H9 (cell line): ENCODE measurements at regions not wholly inside any gene's neighbourhood (a gene's known extent, or its start where the extent isn't known, plus 50 kb on each side); places are given as distances from the start of the nearest gene placed in this dataset.
A peak's percentile ranks its signal among the peaks of the same experiment; 100 is the strongest.

ENCODE experiments used
- DNase-seq: peaks from one replicate; pipeline ENCODE4 v3.0.0-alpha.2; 2017
- H2AFZ ChIP-seq: one replicate; pipeline ENCODE4 v1.6.1; 2013; ENCODE audit warnings: mild to moderate bottlenecking, low read length, control low read depth, moderate library complexity
- H2AK5ac ChIP-seq: 2 replicates; pipeline ENCODE4 v1.6.1; 2013; ENCODE audit warnings: low read length, control low read depth, mixed read lengths; ENCODE audit not compliant: insufficient read length
- H2BK120ac ChIP-seq: one replicate; pipeline ENCODE4 v1.6.1; 2013; ENCODE audit warnings: low read depth, mild to moderate bottlenecking, low read length, control low read depth, inconsistent platforms; ENCODE audit not compliant: poor library complexity, severe bottlenecking
- H2BK12ac ChIP-seq: 2 replicates; pipeline ENCODE4 v1.6.1; 2013; ENCODE audit warnings: low read length, control low read depth, mixed read lengths, low read depth; ENCODE audit not compliant: insufficient read length
- H2BK15ac ChIP-seq: 2 replicates; pipeline ENCODE4 v1.6.1; 2013; ENCODE audit warnings: low read depth, low read length, control low read depth
- H2BK20ac ChIP-seq: one replicate; pipeline ENCODE4 v1.6.1; 2013; ENCODE audit warnings: low read depth, mild to moderate bottlenecking, low read length, control low read depth, inconsistent platforms; ENCODE audit not compliant: poor library complexity, severe bottlenecking
- H2BK5ac ChIP-seq: 2 replicates; pipeline ENCODE4 v1.6.1; 2013; ENCODE audit warnings: low read length, control low read depth, mixed read lengths; ENCODE audit not compliant: insufficient read length
- H3K14ac ChIP-seq: 2 replicates; pipeline ENCODE4 v1.6.1; 2013; ENCODE audit warnings: low read length, control low read depth; ENCODE audit not compliant: insufficient read depth
- H3K18ac ChIP-seq: 2 replicates; pipeline ENCODE4 v1.6.1; 2013; ENCODE audit warnings: low read depth, mild to moderate bottlenecking, mixed read lengths, low read length, control low read depth; ENCODE audit not compliant: insufficient read length
- H3K23ac ChIP-seq: 2 replicates; pipeline ENCODE4 v1.6.1; 2013; ENCODE audit warnings: low read length, control low read depth, mixed read lengths, low read depth; ENCODE audit not compliant: insufficient read length
- H3K23me2 ChIP-seq: 2 replicates; pipeline ENCODE4 v1.6.1; 2013; ENCODE audit warnings: low read depth, mild to moderate bottlenecking, mixed read lengths, low read length, control low read depth; ENCODE audit not compliant: insufficient read length, poor library complexity, severe bottlenecking
- H3K27ac ChIP-seq: 2 replicates; pipeline ENCODE4 v1.5.1; 2013; ENCODE audit warnings: low read length, control low read depth, mixed read lengths, low read depth; ENCODE audit not compliant: insufficient read length
- H3K27me3 ChIP-seq: 2 replicates; pipeline ENCODE4 v1.6.1; 2013; ENCODE audit warnings: low read length, control low read depth, inconsistent platforms; ENCODE audit not compliant: insufficient read depth
- H3K4ac ChIP-seq: 2 replicates; pipeline ENCODE4 v1.6.1; 2013; ENCODE audit warnings: low read depth, mild to moderate bottlenecking, control low read depth, inconsistent platforms, low read length, moderate library complexity
- H3K4me1 ChIP-seq: 2 replicates; pipeline ENCODE4 v1.6.1; 2013; ENCODE audit warnings: low read length, control low read depth, inconsistent platforms; ENCODE audit not compliant: insufficient read depth
- H3K4me2 ChIP-seq: 2 replicates; pipeline ENCODE4 v1.6.1; 2013; ENCODE audit warnings: low read length, control low read depth, mixed read lengths; ENCODE audit not compliant: insufficient read length, insufficient read depth
- H3K56ac ChIP-seq: 2 replicates; pipeline ENCODE4 v1.6.1; 2013; ENCODE audit warnings: low read depth, mild to moderate bottlenecking, mixed read lengths, low read length, control low read depth; ENCODE audit not compliant: insufficient read length
- H3K79me1 ChIP-seq: 2 replicates; pipeline ENCODE4 v1.6.1; 2013; ENCODE audit warnings: low read depth, mild to moderate bottlenecking, moderate library complexity, low read length, control low read depth, inconsistent platforms; ENCODE audit not compliant: insufficient read depth, poor library complexity, severe bottlenecking
- H3K79me2 ChIP-seq: 2 replicates; pipeline ENCODE4 v1.6.1; 2013; ENCODE audit warnings: low read length, control low read depth, inconsistent platforms; ENCODE audit not compliant: insufficient read depth
- H3K9ac ChIP-seq: 2 replicates; pipeline ENCODE4 v1.6.1; 2013; ENCODE audit warnings: low read length, control low read depth, mixed read lengths; ENCODE audit not compliant: insufficient read length; ENCODE audit errors: extremely low read depth
- H3K9me3 ChIP-seq: one replicate; pipeline ENCODE4 v1.6.1; 2013; ENCODE audit warnings: low read depth, low read length, inconsistent platforms; ENCODE audit not compliant: control insufficient read depth
- H3T11ph ChIP-seq: one replicate; pipeline ENCODE4 v1.6.1; 2013; ENCODE audit warnings: mild to moderate bottlenecking, low read length, control low read depth, inconsistent platforms
- H4K20me1 ChIP-seq: one replicate; pipeline ENCODE4 v1.6.1; 2013; ENCODE audit not compliant: control insufficient read depth, insufficient read length, insufficient read depth
- H4K5ac ChIP-seq: 2 replicates; pipeline ENCODE4 v1.6.1; 2013; ENCODE audit warnings: low read depth, mild to moderate bottlenecking, mixed read lengths, low read length, control low read depth; ENCODE audit not compliant: insufficient read length
- H4K8ac ChIP-seq: replicated peaks from 2 replicates; pipeline ENCODE4 v1.6.1; 2013; ENCODE audit warnings: low read length, control low read depth, mixed read lengths, low read depth; ENCODE audit not compliant: insufficient read length
- H4K91ac ChIP-seq: 2 replicates; pipeline ENCODE4 v1.6.1; 2013; ENCODE audit warnings: low read depth, mild to moderate bottlenecking, moderate library complexity, mixed read lengths, low read length, control low read depth; ENCODE audit not compliant: insufficient read length
- H3K27ac Mint-ChIP-seq, 3 experiments: 2 replicates in 2 of 3; 3 replicates in 1 of 3; pipeline ENCODE4 v1.8.0; 2020 to 2021; ENCODE audit warnings: mixed read lengths in 3 of 3, mild to moderate bottlenecking in 1 of 3, moderate library complexity in 1 of 3
- H3K27me3 Mint-ChIP-seq: 2 replicates; pipeline ENCODE4 v1.8.0; 2021; ENCODE audit warnings: low read depth, mild to moderate bottlenecking, moderate library complexity, mixed read lengths
- H3K36me3 Mint-ChIP-seq, 3 experiments: 2 replicates in 2 of 3; 3 replicates in 1 of 3; pipeline ENCODE4 v1.8.0; 2020 to 2021; ENCODE audit warnings: low read depth in 3 of 3, mixed read lengths in 3 of 3; ENCODE audit not compliant: insufficient read depth in 1 of 3
- H3K4me1 Mint-ChIP-seq, 2 experiments: 2 replicates each; pipeline ENCODE4 v1.8.0; 2020; ENCODE audit warnings: mixed read lengths in 2 of 2
- H3K4me3 Mint-ChIP-seq, 2 experiments: 2 replicates in 1 of 2; 3 replicates in 1 of 2; pipeline ENCODE4 v1.8.0; 2020 to 2021; ENCODE audit warnings: mild to moderate bottlenecking in 2 of 2, mixed read lengths in 2 of 2, moderate library complexity in 1 of 2
- H3K9me3 Mint-ChIP-seq, 2 experiments: 2 replicates in 1 of 2; 3 replicates in 1 of 2; pipeline ENCODE4 v1.8.0; 2020; ENCODE audit warnings: mild to moderate bottlenecking in 2 of 2, mixed read lengths in 2 of 2, moderate library complexity in 1 of 2
- WGBS: extraction: QIAGEN DNeasy Blood & Tissue Kit; methylation state at CpG from one replicate; pipeline ENCODE4 v1.1.7; 2013; ENCODE audit warnings: missing lambda C conversion rate, low lambda C conversion rate, mixed read lengths; ENCODE audit not compliant: insufficient read length; ENCODE audit errors: extremely low coverage; 5-methylcytosine and 5-hydroxymethylcytosine counted together
- TF ChIP-seq, protein P1 (sequence below): fragments of 200-600 bp; sonication (generic); conservative IDR thresholded peaks from 3 replicates; pipeline ENCODE4 v1.8.0; 2021; ENCODE audit warnings: antibody characterized with exemption, mild to moderate bottlenecking

- no CpG with 5 or more reads among the region's 15 CpGs for WGBS
These were observed 102.4 kb upstream of the C14orf180 start for GRCh38 chr14:104477117-104477623.

More at GRCh38 chr14:104477117-104477623, 102.4 kb upstream of the C14orf180 start:
- H3K23ac ChIP-seq = no peak overlapping the region
- H3K4me1 ChIP-seq = no peaks in the 10 kb centered on the region
- peaks cover 0 to 10% of the 10 kb centered on the region in 2 experiments; a peak in 2 of 4 replicates for H3K4me1 Mint-ChIP-seq
- no peaks in the 10 kb centered on the region for H3K27me3 ChIP-seq
- H3T11ph ChIP-seq = no peak overlapping the region
- no peak overlapping the region for H2BK12ac ChIP-seq
- H2BK120ac ChIP-seq = no peak overlapping the region
- no peak overlapping the region for H3K4me3 Mint-ChIP-seq
- H3K36me3 Mint-ChIP-seq = peaks cover 7 to 11% (median 10%) of the 10 kb centered on the region in 3 experiments
- peaks cover 8% of the 10 kb centered on the region for H3K27me3 Mint-ChIP-seq
- no peak overlapping the region for H3K4me2 ChIP-seq
- no peak overlapping the region for H3K27ac ChIP-seq
- H3K9ac ChIP-seq = no peak overlapping the region
- no peak overlapping the region for H4K5ac ChIP-seq
- no peaks in the 10 kb centered on the region for H3K79me2 ChIP-seq
- TF ChIP-seq, protein P1, sequence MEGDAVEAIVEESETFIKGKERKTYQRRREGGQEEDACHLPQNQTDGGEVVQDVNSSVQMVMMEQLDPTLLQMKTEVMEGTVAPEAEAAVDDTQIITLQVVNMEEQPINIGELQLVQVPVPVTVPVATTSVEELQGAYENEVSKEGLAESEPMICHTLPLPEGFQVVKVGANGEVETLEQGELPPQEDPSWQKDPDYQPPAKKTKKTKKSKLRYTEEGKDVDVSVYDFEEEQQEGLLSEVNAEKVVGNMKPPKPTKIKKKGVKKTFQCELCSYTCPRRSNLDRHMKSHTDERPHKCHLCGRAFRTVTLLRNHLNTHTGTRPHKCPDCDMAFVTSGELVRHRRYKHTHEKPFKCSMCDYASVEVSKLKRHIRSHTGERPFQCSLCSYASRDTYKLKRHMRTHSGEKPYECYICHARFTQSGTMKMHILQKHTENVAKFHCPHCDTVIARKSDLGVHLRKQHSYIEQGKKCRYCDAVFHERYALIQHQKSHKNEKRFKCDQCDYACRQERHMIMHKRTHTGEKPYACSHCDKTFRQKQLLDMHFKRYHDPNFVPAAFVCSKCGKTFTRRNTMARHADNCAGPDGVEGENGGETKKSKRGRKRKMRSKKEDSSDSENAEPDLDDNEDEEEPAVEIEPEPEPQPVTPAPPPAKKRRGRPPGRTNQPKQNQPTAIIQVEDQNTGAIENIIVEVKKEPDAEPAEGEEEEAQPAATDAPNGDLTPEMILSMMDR = no peak
- H3K18ac ChIP-seq = no peak overlapping the region
- no peaks in the 10 kb centered on the region for H3K79me1 ChIP-seq
- no peak overlapping the region for H2AK5ac ChIP-seq
- no peak overlapping the region for H2BK20ac ChIP-seq
- no peak overlapping the region for H3K27ac Mint-ChIP-seq
- no peak overlapping the region for H4K8ac ChIP-seq
- H2BK15ac ChIP-seq = no peak overlapping the region
- H3K9me3 ChIP-seq = peaks cover 7% of the 10 kb centered on the region
- H3K9me3 Mint-ChIP-seq = peaks cover 13 to 17% of the 10 kb centered on the region in 2 experiments
- no peak for DNase-seq
- no peak overlapping the region for H3K14ac ChIP-seq
- H4K20me1 ChIP-seq = no peaks in the 10 kb centered on the region
- no peak overlapping the region for H3K56ac ChIP-seq
- no peaks in the 10 kb centered on the region for H3K23me2 ChIP-seq
- no peak overlapping the region for H2AFZ ChIP-seq
- peak overlapping the region; percentile 42 for H4K91ac ChIP-seq
- no peak overlapping the region for H3K4ac ChIP-seq
- H2BK5ac ChIP-seq = no peak overlapping the region
